NCI-H526 (cell line): ENCODE measurements at regions not wholly inside any gene's neighbourhood (a gene's known extent, or its start where the extent isn't known, plus 50 kb on each side); places are given as distances from the start of the nearest gene placed in this dataset.

Source experiments
- DNase-seq, 2 experiments: peaks; one replicate each; lab custom pipeline; 2025; lab: John Stamatoyannopoulos, UW

GRCh38 chr22:48697694-48698276 is 1129.9 kb downstream of the BRD1 start:
- no peak for DNase-seq

GRCh38 chr22:48697223-48697622 is 1130.5 kb downstream of the BRD1 start:
- no peak for DNase-seq

- DNase-seq, result no peak
Observed at GRCh38 chr22:48696371-48696770, 1131.3 kb downstream of the BRD1 start.

- no peak for DNase-seq
Observed at GRCh38 chr22:48695731-48696305, 1131.9 kb downstream of the BRD1 start.

- no peak for DNase-seq
Observed at GRCh38 chr22:48695251-48695650, 1132.4 kb downstream of the BRD1 start.

- DNase-seq, result no peak
Observed at GRCh38 chr22:48694296-48694883, 1133.3 kb downstream of the BRD1 start.

GRCh38 chr22:48693377-48694135 is 1134.1 kb downstream of the BRD1 start:
- DNase-seq, result no peak

- DNase-seq, result no peak
Observed at GRCh38 chr22:48692734-48693376, 1134.8 kb downstream of the BRD1 start.

- DNase-seq, result no peak
Observed at GRCh38 chr22:48691431-48691851, 1136.2 kb downstream of the BRD1 start.

GRCh38 chr22:48690583-48691317 is 1136.9 kb downstream of the BRD1 start:
- DNase-seq, result no peak

GRCh38 chr22:48689206-48689605 is 1138.5 kb downstream of the BRD1 start:
- DNase-seq, result no peak

GRCh38 chr22:48688366-48688765 is 1139.3 kb downstream of the BRD1 start:
- DNase-seq, result no peak

GRCh38 chr22:48687606-48688005 is 1140.1 kb downstream of the BRD1 start:
- DNase-seq, result no peak

GRCh38 chr22:48686694-48687302 is 1140.9 kb downstream of the BRD1 start:
- no peak for DNase-seq

GRCh38 chr22:48685767-48686166 is 1141.9 kb downstream of the BRD1 start:
- no peak for DNase-seq

GRCh38 chr22:48683640-48684039 is 1144.0 kb downstream of the BRD1 start:
- DNase-seq, result no peak

- DNase-seq, result peak in 1 of 2 experiments; percentile 35
Observed at GRCh38 chr22:48682504-48682903, 1145.2 kb downstream of the BRD1 start.

- DNase-seq, result no peak
Observed at GRCh38 chr22:48680601-48681000, 1147.1 kb downstream of the BRD1 start.

GRCh38 chr22:48679656-48680555 is 1147.8 kb downstream of the BRD1 start:
- no peak for DNase-seq
